Liver (tissue), 3 donors: ENCODE measurements at regions not wholly inside any gene's neighbourhood (a gene's known extent, or its start where the extent isn't known, plus 50 kb on each side); places are given as distances from the start of the nearest gene placed in this dataset.

Source experiments
- EGR1 ChIP-seq, 2 donors: IDR thresholded peaks; 2 replicates each; pipeline ENCODE4 v1.6.1; 2016 to 2018; ENCODE audit warnings: antibody characterized with exemption in 2 of 2, low read depth in 2 of 2
- FOXA2 ChIP-seq: IDR thresholded peaks from 2 replicates; pipeline ENCODE4 v1.6.1; 2016; ENCODE audit warnings: antibody characterized with exemption
- GABPA ChIP-seq, 2 donors: IDR thresholded peaks in 1 of 2; conservative IDR thresholded peaks in 1 of 2; 2 replicates each; pipeline ENCODE4 v1.6.1; 2016; ENCODE audit warnings: antibody characterized with exemption in 2 of 2, mild to moderate bottlenecking in 1 of 2, moderate library complexity in 1 of 2
- RAD21 ChIP-seq, 2 donors: IDR thresholded peaks; 2 replicates each; pipeline ENCODE4 v1.6.1; 2016; ENCODE audit warnings: antibody characterized with exemption in 2 of 2, mild to moderate bottlenecking in 2 of 2
- RXRA ChIP-seq, 2 donors: IDR thresholded peaks; 2 replicates each; pipeline ENCODE4 v1.6.1; 2017 to 2018; ENCODE audit warnings: antibody characterized with exemption in 2 of 2, mild to moderate bottlenecking in 1 of 2
- SP1 ChIP-seq: IDR thresholded peaks from 2 replicates; pipeline ENCODE4 v1.6.1; 2018; ENCODE audit warnings: antibody characterized with exemption, mild to moderate bottlenecking
- YY1 ChIP-seq: IDR thresholded peaks from 2 replicates; pipeline ENCODE4 v1.6.1; 2016; ENCODE audit warnings: antibody characterized with exemption, mild to moderate bottlenecking
- TF ChIP-seq, protein P1 (sequence below): fragments of 150-350 bp; IDR thresholded peaks from 2 replicates; pipeline ENCODE4 v1.5.1; 2017; ENCODE audit warnings: improper control_type of control experiment, low read depth, low read length; ENCODE audit not compliant: missing input control
- TF ChIP-seq, protein P2 (sequence below): IDR thresholded peaks from 2 replicates; pipeline ENCODE4 v1.6.1; 2016; ENCODE audit warnings: antibody characterized with exemption
- TF ChIP-seq, protein P3 (sequence below): IDR thresholded peaks from 2 replicates; pipeline ENCODE4 v1.6.1; 2016; ENCODE audit warnings: antibody characterized with exemption
- TF ChIP-seq, protein P4 (sequence below): IDR thresholded peaks from 2 replicates; pipeline ENCODE4 v1.6.1; 2016; ENCODE audit warnings: antibody characterized with exemption
- TF ChIP-seq, protein P5 (sequence below): IDR thresholded peaks from 2 replicates; pipeline ENCODE4 v1.6.1; 2016; ENCODE audit warnings: antibody characterized with exemption, mild to moderate bottlenecking
- donor health status: healthy.
- donor health status: healthy.

DNA sequence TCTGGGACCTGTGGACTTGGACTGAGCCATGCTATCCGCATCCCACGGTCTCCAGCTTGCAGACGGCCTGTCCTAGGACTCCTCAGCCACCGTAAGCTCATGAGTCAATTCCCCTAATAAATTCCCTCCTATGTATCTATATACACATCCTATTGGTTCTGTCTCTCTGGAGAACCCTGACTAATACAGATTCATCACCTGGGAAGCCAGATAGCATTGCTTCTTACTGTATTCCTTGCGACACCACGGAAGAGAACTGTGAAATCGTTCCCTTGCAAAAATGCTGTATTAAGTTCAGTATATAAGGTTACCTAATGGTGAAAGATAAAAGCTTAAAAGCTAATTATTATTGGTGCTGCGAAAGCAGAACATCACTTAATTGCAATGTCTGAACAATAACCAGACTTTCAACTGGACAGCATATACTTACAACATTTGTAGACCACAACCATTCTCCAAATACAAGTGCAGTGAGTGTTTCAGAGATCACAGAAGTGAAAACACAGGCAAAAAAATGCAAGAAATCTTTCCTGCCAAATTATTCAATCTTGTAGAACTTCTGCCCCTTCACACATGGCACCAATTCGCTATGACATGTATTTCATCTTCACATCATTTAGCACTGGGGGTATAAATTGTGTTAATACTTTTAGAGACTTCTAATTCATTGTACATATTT, 352.9 kb downstream of the TXNL1 start:
- TF ChIP-seq, protein P1, sequence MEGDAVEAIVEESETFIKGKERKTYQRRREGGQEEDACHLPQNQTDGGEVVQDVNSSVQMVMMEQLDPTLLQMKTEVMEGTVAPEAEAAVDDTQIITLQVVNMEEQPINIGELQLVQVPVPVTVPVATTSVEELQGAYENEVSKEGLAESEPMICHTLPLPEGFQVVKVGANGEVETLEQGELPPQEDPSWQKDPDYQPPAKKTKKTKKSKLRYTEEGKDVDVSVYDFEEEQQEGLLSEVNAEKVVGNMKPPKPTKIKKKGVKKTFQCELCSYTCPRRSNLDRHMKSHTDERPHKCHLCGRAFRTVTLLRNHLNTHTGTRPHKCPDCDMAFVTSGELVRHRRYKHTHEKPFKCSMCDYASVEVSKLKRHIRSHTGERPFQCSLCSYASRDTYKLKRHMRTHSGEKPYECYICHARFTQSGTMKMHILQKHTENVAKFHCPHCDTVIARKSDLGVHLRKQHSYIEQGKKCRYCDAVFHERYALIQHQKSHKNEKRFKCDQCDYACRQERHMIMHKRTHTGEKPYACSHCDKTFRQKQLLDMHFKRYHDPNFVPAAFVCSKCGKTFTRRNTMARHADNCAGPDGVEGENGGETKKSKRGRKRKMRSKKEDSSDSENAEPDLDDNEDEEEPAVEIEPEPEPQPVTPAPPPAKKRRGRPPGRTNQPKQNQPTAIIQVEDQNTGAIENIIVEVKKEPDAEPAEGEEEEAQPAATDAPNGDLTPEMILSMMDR: no peak
- TF ChIP-seq, protein P2, sequence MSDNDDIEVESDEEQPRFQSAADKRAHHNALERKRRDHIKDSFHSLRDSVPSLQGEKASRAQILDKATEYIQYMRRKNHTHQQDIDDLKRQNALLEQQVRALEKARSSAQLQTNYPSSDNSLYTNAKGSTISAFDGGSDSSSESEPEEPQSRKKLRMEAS: no peak
- TF ChIP-seq YY1 (no peak), EGR1 (IDR thresholded peaks at IDR 0.05; ENCODE audit: low read depth in 2 of 2) (no peak), FOXA2 (no peak), GABPA (IDR thresholded peaks at IDR 0.05 in 1 of 2, conservative IDR thresholded peaks at IDR 0.05 in 1 of 2) (no peak), RAD21 (IDR thresholded peaks at IDR 0.05) (no peak), SP1 (no peak), RXRA (IDR thresholded peaks at IDR 0.05) (no peak)
- TF ChIP-seq, protein P3, sequence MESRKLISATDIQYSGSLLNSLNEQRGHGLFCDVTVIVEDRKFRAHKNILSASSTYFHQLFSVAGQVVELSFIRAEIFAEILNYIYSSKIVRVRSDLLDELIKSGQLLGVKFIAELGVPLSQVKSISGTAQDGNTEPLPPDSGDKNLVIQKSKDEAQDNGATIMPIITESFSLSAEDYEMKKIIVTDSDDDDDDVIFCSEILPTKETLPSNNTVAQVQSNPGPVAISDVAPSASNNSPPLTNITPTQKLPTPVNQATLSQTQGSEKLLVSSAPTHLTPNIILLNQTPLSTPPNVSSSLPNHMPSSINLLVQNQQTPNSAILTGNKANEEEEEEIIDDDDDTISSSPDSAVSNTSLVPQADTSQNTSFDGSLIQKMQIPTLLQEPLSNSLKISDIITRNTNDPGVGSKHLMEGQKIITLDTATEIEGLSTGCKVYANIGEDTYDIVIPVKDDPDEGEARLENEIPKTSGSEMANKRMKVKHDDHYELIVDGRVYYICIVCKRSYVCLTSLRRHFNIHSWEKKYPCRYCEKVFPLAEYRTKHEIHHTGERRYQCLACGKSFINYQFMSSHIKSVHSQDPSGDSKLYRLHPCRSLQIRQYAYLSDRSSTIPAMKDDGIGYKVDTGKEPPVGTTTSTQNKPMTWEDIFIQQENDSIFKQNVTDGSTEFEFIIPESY: no peak
- TF ChIP-seq, protein P4, sequence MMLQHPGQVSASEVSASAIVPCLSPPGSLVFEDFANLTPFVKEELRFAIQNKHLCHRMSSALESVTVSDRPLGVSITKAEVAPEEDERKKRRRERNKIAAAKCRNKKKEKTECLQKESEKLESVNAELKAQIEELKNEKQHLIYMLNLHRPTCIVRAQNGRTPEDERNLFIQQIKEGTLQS: no peak
- TF ChIP-seq, protein P5, sequence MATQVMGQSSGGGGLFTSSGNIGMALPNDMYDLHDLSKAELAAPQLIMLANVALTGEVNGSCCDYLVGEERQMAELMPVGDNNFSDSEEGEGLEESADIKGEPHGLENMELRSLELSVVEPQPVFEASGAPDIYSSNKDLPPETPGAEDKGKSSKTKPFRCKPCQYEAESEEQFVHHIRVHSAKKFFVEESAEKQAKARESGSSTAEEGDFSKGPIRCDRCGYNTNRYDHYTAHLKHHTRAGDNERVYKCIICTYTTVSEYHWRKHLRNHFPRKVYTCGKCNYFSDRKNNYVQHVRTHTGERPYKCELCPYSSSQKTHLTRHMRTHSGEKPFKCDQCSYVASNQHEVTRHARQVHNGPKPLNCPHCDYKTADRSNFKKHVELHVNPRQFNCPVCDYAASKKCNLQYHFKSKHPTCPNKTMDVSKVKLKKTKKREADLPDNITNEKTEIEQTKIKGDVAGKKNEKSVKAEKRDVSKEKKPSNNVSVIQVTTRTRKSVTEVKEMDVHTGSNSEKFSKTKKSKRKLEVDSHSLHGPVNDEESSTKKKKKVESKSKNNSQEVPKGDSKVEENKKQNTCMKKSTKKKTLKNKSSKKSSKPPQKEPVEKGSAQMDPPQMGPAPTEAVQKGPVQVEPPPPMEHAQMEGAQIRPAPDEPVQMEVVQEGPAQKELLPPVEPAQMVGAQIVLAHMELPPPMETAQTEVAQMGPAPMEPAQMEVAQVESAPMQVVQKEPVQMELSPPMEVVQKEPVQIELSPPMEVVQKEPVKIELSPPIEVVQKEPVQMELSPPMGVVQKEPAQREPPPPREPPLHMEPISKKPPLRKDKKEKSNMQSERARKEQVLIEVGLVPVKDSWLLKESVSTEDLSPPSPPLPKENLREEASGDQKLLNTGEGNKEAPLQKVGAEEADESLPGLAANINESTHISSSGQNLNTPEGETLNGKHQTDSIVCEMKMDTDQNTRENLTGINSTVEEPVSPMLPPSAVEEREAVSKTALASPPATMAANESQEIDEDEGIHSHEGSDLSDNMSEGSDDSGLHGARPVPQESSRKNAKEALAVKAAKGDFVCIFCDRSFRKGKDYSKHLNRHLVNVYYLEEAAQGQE: no peak
